Sigmoid colon (tissue), 6 donors: ENCODE measurements at regions not wholly inside any gene's neighbourhood (a gene's known extent, or its start where the extent isn't known, plus 50 kb on each side); places are given as distances from the start of the nearest gene placed in this dataset.

Source experiments
- DNase-seq: peaks from one replicate; pipeline ENCODE4 v3.0.0-alpha.2; 2019
- H3K27ac ChIP-seq, 4 donors: fragments of 200-600 bp; sonication (generic); one replicate each; pipeline ENCODE4 v1.5.1; 2016 to 2019; ENCODE audit warnings: mild to moderate bottlenecking in 1 of 4
- H3K27me3 ChIP-seq, 3 donors: fragments of 200-600 bp; sonication (generic); one replicate each; pipeline ENCODE4 v1.5.1; 2019; ENCODE audit warnings: mild to moderate bottlenecking in 1 of 3
- H3K36me3 ChIP-seq, 4 donors: fragments of 200-600 bp; sonication (generic); one replicate each; pipeline ENCODE4 v1.5.1; 2016 to 2019
- H3K4me1 ChIP-seq, 4 donors: fragments of 200-600 bp; sonication (generic); one replicate each; pipeline ENCODE4 v1.5.1; 2017 to 2019
- H3K4me3 ChIP-seq, 4 donors: fragments of 200-600 bp; sonication (generic); one replicate each; pipeline ENCODE4 v1.5.1; 2017 to 2019; ENCODE audit warnings: mild to moderate bottlenecking in 2 of 4, moderate library complexity in 1 of 4
- H3K9me3 ChIP-seq, 4 donors: fragments of 200-600 bp in 3 of 4; sonication (generic) in 3 of 4; one replicate each; pipeline versions ENCODE4 v1.5.1 to v1.6.1; 2013 to 2019
- CTCF ChIP-seq, 4 experiments: fragments of 450-650 bp in 3 of 4; fragments of 200-600 bp in 1 of 4; IDR thresholded peaks; one replicate each; pipeline ENCODE4 v1.5.1; 2016 to 2019; ENCODE audit warnings: antibody characterized with exemption in 4 of 4, mild to moderate bottlenecking in 3 of 4, moderate library complexity in 2 of 4
- EP300 ChIP-seq, 4 donors: sonication (generic); formaldehyde crosslinking; IDR thresholded peaks; one replicate each; pipeline ENCODE4 v1.6.1; 2017; ENCODE audit warnings: antibody characterized with exemption in 4 of 4
- POLR2A ChIP-seq, 2 donors: fragments of 450-650 bp; IDR thresholded peaks; one replicate each; pipeline ENCODE4 v1.6.1; 2016; ENCODE audit warnings: antibody characterized with exemption in 2 of 2, mild to moderate bottlenecking in 2 of 2, moderate library complexity in 2 of 2
- POLR2AphosphoS5 ChIP-seq, 4 donors: sonication (generic); formaldehyde crosslinking; IDR thresholded peaks; one replicate each; pipeline ENCODE4 v1.6.1; 2017; ENCODE audit warnings: antibody characterized with exemption in 4 of 4
- WGBS, 2 donors: extraction: QIAGEN DNeasy Blood & Tissue Kit; methylation state at CpG; one replicate each; pipeline ENCODE4 v1.1.7; 2013; 5-methylcytosine and 5-hydroxymethylcytosine counted together
- intact Hi-C: fragments of 100-400 bp; cut with DNase I; formaldehyde crosslinking; loops from one replicate; pipeline ENCODE4 v1.15.1; 2023
- donor health status: healthy with polysubstance abuse.
- donor health status: healthy.

GRCh38 chr12:34291001-34291400, 268.7 kb downstream of the ALG10 start:
- H3K27ac ChIP-seq = no peak overlapping the region
- peaks cover 0 to 7% (median 0%) of the 10 kb centered on the region in 3 donors for H3K27me3 ChIP-seq
- 85 to 86% methylated on average over 17 of the region's 17 CpGs for WGBS, 2 donors
- H3K36me3 ChIP-seq = no peaks in the 10 kb centered on the region
- DNase-seq = peak; percentile 47
- intact Hi-C loops = no loop called here
- no peak for TF ChIP-seq CTCF (IDR thresholded peaks at IDR 0.05)
- TF ChIP-seq EP300 (IDR thresholded peaks at IDR 0.05) = no peak
- TF ChIP-seq POLR2AphosphoS5 (IDR thresholded peaks at IDR 0.05) = no peak
- H3K4me3 ChIP-seq = no peak overlapping the region
- H3K4me1 ChIP-seq = no peaks in the 10 kb centered on the region
- H3K9me3 ChIP-seq = peaks cover 0 to 45% (median 4%) of the 10 kb centered on the region in 4 donors

- Histone ChIP-seq H3K36me3 (no peaks in the 10 kb centered on the region), H3K4me3 (no peak overlapping the region), H3K4me1 (no peaks in the 10 kb centered on the region), H3K27me3 (peaks cover 0 to 7% (median 0%) of the 10 kb centered on the region in 3 donors), H3K9me3 (peaks cover 0 to 40% (median under 1%) of the 10 kb centered on the region in 4 donors), H3K27ac (no peak overlapping the region)
- intact Hi-C loops = no loop called here
- peak; percentile 37 for DNase-seq
- TF ChIP-seq POLR2AphosphoS5 (IDR thresholded peaks at IDR 0.05) (no peak), POLR2A (IDR thresholded peaks at IDR 0.05) (no peak), CTCF (IDR thresholded peaks at IDR 0.05) (no peak), EP300 (IDR thresholded peaks at IDR 0.05) (no peak)
- 87 to 89% methylated on average over 19 of the region's 19 CpGs for WGBS, 2 donors
Measured at GRCh38 chr12:34291426-34291901, 269.2 kb downstream of the ALG10 start.

DNA sequence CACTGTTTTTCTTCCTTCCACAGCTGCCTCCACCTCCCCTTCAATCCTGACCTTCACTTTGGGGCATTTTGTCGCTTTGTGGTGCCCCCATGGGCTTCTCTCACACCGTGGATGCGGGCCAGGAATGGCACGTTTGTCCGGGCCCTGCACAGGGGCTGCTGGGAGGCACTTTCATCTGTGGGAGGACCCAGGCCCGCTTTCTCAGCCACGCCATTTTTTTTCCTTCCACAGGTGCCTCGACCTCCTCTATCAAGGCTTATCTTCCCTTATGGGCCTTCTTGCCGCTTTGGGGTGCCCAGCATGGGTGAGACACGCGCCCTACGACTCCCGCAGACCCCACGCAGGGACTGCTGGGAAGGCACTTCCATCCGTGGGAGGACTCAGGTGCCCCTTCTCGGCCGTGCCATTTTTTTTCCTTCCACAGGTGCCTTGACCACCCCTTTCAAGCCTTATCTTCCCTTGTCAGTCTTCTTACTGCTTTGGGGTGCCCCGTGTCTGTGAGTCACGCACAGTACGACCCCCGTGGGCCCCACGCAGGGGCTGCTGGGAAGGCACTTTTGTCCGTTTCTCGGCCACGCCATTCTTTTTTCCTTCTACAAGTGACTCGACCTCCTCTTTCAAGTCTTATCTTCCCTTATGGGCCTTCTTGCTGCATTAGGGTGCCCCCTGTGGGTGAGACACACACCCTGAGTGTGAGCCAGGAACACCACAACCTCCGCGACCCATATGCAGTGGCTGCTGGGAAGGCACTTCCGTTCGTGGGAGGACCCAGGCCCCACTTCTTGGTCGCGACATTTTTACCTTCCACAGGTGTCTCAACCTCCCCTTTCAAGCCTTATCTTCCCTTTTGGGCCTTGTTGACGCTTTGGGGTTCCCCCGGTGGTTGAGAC, 270.7 kb downstream of the ALG10 start:
- Histone ChIP-seq H3K36me3 (no peaks in the 10 kb centered on the region), H3K27ac (no peak overlapping the region), H3K4me3 (no peak overlapping the region), H3K9me3 (peaks cover 0 to 28% (median 0%) of the 10 kb centered on the region in 4 donors), H3K4me1 (no peaks in the 10 kb centered on the region), H3K27me3 (peaks cover 0 to 7% (median 0%) of the 10 kb centered on the region in 3 donors)
- 83 to 85% methylated on average over 34 of the region's 34 CpGs for WGBS, 2 donors
- intact Hi-C loops = no loop called here
- TF ChIP-seq POLR2A (IDR thresholded peaks at IDR 0.05) = no peak
- no peak for TF ChIP-seq POLR2AphosphoS5 (IDR thresholded peaks at IDR 0.05)
- no peak for TF ChIP-seq CTCF (IDR thresholded peaks at IDR 0.05)
- TF ChIP-seq EP300 (IDR thresholded peaks at IDR 0.05) = no peak
- DNase-seq = peak; percentile 49

GRCh38 chr12:34294137-34294536, 271.8 kb downstream of the ALG10 start:
- Histone ChIP-seq H3K27ac (no peak overlapping the region), H3K9me3 (peaks cover 0 to 23% (median 0%) of the 10 kb centered on the region in 4 donors), H3K36me3 (no peaks in the 10 kb centered on the region), H3K27me3 (peaks cover 0 to 7% (median 0%) of the 10 kb centered on the region in 3 donors), H3K4me1 (no peaks in the 10 kb centered on the region), H3K4me3 (no peak overlapping the region)
- 75 to 77% methylated on average over 13 of the region's 13 CpGs for WGBS, 2 donors
- no peak for DNase-seq
- intact Hi-C loops = no loop called here
- TF ChIP-seq EP300 (IDR thresholded peaks at IDR 0.05) (no peak), CTCF (IDR thresholded peaks at IDR 0.05) (no peak), POLR2A (IDR thresholded peaks at IDR 0.05) (no peak), POLR2AphosphoS5 (IDR thresholded peaks at IDR 0.05) (no peak)
